Osteocyte (in vitro differentiated cells): ENCODE measurements at regions not wholly inside any gene's neighbourhood (a gene's known extent, or its start where the extent isn't known, plus 50 kb on each side); places are given as distances from the start of the nearest gene placed in this dataset.

ENCODE experiments used
- DNase-seq: peaks from one replicate; pipeline ENCODE4 v3.0.0; 2021; ENCODE audit warnings: mixed read lengths; ENCODE audit not compliant: unreplicated experiment; ENCODE audit errors: extremely low spot score
- H3K27ac Mint-ChIP-seq: one replicate; pipeline ENCODE4 v1.8.0; 2021; ENCODE audit warnings: mild to moderate bottlenecking, mixed read lengths; ENCODE audit not compliant: unreplicated experiment
- H3K27me3 Mint-ChIP-seq: one replicate; pipeline ENCODE4 v1.8.0; 2021; ENCODE audit warnings: mixed read lengths; ENCODE audit not compliant: unreplicated experiment
- H3K36me3 Mint-ChIP-seq: one replicate; pipeline ENCODE4 v1.8.0; 2021; ENCODE audit warnings: mixed read lengths; ENCODE audit not compliant: unreplicated experiment
- H3K4me1 Mint-ChIP-seq: one replicate; pipeline ENCODE4 v1.8.0; 2021; ENCODE audit warnings: mixed read lengths; ENCODE audit not compliant: unreplicated experiment
- H3K4me3 Mint-ChIP-seq: one replicate; pipeline ENCODE4 v1.8.0; 2021; ENCODE audit warnings: mild to moderate bottlenecking, moderate library complexity, mixed read lengths; ENCODE audit not compliant: unreplicated experiment
- H3K9me3 Mint-ChIP-seq: one replicate; pipeline ENCODE4 v1.8.0; 2021; ENCODE audit warnings: mixed read lengths; ENCODE audit not compliant: unreplicated experiment
- CTCF ChIP-seq: fragments of 200-600 bp; sonication (generic); IDR thresholded peaks from 2 replicates; pipeline ENCODE4 v1.5.0; 2021; ENCODE audit warnings: antibody characterized with exemption, mild to moderate bottlenecking, moderate library complexity

GRCh38 chr15:55003965-55004873, 192.5 kb downstream of the RSL24D1 start:
- no peaks in the 10 kb centered on the region for H3K27me3 Mint-ChIP-seq
- H3K9me3 Mint-ChIP-seq = peaks cover 6% of the 10 kb centered on the region

DNA sequence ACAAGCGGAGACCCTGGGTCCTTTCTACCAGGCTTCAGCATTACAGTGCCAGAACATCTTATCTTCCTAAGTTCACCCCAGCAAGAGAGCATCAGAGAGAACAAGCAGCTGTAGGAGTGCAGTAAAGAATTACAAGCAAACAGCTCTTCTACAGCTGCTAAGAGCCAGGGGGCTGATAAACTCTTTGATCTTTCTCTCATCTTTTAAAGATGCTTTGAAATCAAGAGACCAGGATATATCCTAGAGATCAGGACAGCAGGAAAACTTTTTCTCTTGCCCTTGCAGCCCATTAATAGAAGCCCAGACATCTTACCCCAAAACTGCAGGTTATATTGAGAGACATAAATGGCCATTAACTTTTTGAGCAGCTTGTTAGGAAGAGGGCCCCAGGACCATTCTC, 198.1 kb downstream of the RSL24D1 start:
- Mint-ChIP-seq H3K27me3 (no peaks in the 10 kb centered on the region), H3K4me3 (no peak overlapping the region), H3K27ac (no peak overlapping the region), H3K36me3 (no peaks in the 10 kb centered on the region), H3K9me3 (peaks cover 14% of the 10 kb centered on the region), H3K4me1 (no peaks in the 10 kb centered on the region)
- TF ChIP-seq CTCF = no peak
- no peak for DNase-seq

More at GRCh38 chr15:55003965-55004873, 192.5 kb downstream of the RSL24D1 start:
- no peaks in the 10 kb centered on the region for H3K4me1 Mint-ChIP-seq
- TF ChIP-seq CTCF = no peak
- H3K36me3 Mint-ChIP-seq = no peaks in the 10 kb centered on the region
- no peak overlapping the region for H3K4me3 Mint-ChIP-seq
- no peak for DNase-seq
- H3K27ac Mint-ChIP-seq = no peak overlapping the region

DNA sequence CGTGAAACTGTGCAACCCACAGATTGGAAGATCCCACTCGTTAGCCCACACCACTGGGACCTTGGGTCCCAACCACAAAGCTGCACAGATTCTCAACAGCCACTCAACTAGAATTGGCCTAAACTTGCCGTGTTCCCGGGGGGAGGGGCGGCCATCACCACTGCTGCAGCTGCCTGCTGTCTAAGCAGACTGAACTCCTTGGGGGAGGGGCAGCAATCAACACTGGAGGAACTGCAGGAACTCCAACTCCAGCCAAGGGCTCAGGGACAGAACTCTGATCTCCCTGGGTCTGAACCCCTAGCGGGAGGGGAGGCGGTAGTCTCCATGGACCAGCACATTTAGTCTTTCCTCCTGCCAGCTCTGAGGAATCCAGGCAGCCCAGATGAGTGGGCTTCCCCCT, 205.9 kb downstream of the RSL24D1 start:
- no peak for DNase-seq
- no peaks in the 10 kb centered on the region for H3K4me1 Mint-ChIP-seq
- no peak for TF ChIP-seq CTCF
- no peaks in the 10 kb centered on the region for H3K36me3 Mint-ChIP-seq
- H3K4me3 Mint-ChIP-seq = no peak overlapping the region
- H3K27me3 Mint-ChIP-seq = no peaks in the 10 kb centered on the region
- peaks cover 25% of the 10 kb centered on the region for H3K9me3 Mint-ChIP-seq
- no peak overlapping the region for H3K27ac Mint-ChIP-seq

DNA sequence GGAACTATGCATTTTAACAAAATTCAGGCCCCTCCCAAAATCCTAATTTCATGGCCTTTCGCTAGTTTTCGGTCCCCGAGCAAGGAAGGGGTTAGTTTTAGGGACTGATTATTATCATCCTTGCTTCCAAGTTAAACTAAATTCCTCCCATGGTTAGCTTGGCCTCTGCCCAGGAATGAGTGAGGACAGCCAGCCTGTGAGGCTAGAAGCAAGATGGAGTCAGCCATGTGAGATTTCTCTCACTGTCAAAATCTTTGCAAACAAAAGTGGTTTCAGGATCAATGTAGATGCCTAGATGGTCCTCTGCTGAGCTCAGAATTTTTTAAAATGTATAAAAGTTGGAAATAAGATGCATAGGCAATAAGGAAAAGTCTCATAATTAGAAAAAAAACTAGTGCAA, 208.9 kb downstream of the RSL24D1 start:
- Mint-ChIP-seq H3K36me3 (no peaks in the 10 kb centered on the region), H3K4me1 (no peaks in the 10 kb centered on the region), H3K27me3 (no peaks in the 10 kb centered on the region), H3K27ac (no peak overlapping the region), H3K4me3 (no peak overlapping the region), H3K9me3 (peaks cover 25% of the 10 kb centered on the region)
- no peak for TF ChIP-seq CTCF
- no peak for DNase-seq

DNA sequence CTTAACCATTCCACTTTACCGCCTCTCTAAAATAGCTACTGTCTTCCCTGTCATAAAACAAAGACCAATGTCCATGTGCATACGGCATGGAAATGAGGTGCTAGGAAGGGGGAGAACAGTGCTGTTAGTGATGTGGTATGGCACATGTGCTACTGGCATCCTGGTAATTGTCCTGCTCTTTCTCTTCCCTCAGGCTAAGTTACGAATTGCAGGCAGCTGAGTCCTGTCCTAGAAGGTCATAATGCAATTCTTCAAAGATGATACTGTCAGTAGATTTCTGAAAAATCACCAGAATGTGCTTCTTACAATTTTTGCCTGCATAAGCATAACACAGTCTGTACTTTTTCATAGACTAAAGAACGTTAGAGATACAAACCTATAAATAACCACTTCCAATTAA, 216.8 kb downstream of the RSL24D1 start:
- Mint-ChIP-seq H3K36me3 (no peaks in the 10 kb centered on the region), H3K27ac (no peak overlapping the region), H3K9me3 (peaks cover 24% of the 10 kb centered on the region), H3K4me1 (no peaks in the 10 kb centered on the region), H3K27me3 (no peaks in the 10 kb centered on the region), H3K4me3 (no peak overlapping the region)
- TF ChIP-seq CTCF = no peak
- DNase-seq = no peak
